HG02623 (cell line): ENCODE measurements at regions not wholly inside any gene's neighbourhood (a gene's known extent, or its start where the extent isn't known, plus 50 kb on each side); places are given as distances from the start of the nearest gene placed in this dataset.
"Not testable (repeated sequence)": the region's sequence is repeated elsewhere in the genome, so short reads cannot be mapped to it uniquely, and the experiment has no call there.

ENCODE experiments used
- ATAC-seq: cut with Tn5 transposase; IDR thresholded peaks from one replicate; pipeline ENCODE4 v1.9.1; 2021; ENCODE audit warnings: moderate library complexity; ENCODE audit not compliant: unreplicated experiment

- no peak for ATAC-seq
These were observed 52.2 kb downstream of the CALML3 start for GRCh38 chr10:5576780-5577624.

GRCh38 chr10:5580038-5580428 lies 55.3 kb downstream of the CALML3 start:
- ATAC-seq: not testable (repeated sequence)

GRCh38 chr10:5581670-5582566 lies 57.2 kb downstream of the CALML3 start:
- peak; percentile 54 for ATAC-seq

GRCh38 chr10:5582736-5583135 lies 58.0 kb downstream of the CALML3 start:
- ATAC-seq: no peak

- no peak for ATAC-seq
These were observed 58.9 kb downstream of the CALML3 start for GRCh38 chr10:5583525-5584175.

- ATAC-seq: peak; percentile 36
These were observed 60.2 kb downstream of the CALML3 start for GRCh38 chr10:5584895-5585516.

GRCh38 chr10:5585517-5586206 lies 60.9 kb downstream of the CALML3 start:
- ATAC-seq: no peak

DNA sequence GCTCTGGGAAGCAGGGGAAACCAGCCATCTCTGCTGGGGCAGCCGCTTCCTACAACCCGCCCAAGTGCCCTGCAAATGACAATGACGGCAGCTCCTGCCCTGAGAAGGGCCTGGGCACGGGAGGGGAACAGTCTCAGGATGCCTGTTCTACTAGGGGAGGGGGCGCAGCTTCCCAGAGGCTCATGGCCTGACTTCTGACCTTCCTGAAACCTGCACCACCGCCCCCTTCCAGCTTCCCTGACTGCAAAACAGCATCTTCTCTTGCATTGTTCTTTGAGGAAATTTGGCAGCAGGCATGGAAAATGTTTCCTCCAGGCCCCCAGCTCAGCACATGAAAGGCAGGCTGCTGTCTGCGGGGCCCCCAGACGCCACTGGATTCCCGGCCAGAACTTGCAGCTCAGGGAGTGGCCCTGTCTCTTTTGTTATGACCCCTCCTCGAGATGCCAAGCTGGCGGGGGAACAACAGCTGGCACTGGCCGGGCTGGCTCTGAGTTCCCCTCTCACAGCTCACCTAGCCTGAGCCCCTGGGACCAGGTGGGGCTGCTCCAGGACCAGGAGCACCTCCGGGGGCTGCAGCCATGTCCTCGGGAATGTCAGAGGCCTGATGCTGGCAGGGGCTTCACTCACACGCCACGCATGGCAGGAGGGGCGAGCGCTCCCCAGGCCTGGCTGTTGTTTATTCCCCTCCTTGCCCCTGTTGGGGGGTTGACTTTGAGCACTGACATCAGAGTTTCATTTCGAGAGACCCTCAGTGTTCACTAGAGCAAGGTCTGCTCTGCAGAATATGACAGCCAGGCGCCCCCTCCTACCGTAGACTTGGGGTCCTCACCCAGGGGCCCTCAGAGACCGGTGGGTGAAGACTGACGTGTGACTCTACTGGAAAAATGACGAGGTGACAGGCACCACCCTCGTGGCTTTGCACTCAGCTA lies 62.7 kb downstream of the CALML3 start:
- ATAC-seq: no peak

DNA sequence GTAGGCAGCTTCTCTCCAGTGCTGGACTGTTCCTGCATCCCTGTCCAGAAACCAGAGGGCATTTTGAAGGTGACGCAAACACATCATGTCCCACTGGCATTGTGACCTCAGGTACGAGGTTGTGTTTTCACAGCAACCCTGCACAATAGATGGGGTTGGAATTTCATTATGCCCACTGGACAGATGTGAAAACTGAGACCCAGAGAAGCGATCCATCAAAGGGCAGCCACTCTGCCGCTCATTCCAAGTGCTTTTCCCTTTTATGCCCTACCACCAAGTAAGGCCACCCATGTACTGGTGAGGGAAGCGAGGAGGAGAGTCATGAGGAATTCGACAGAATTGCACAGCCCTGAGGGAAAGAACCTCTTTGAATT lies 63.3 kb downstream of the CALML3 start:
- no peak for ATAC-seq

- no peak for ATAC-seq
These were observed 63.8 kb downstream of the CALML3 start for GRCh38 chr10:5588603-5589002.
